K562 (cell line): ENCODE measurements at regions not wholly inside any gene's neighbourhood (a gene's known extent, or its start where the extent isn't known, plus 50 kb on each side); places are given as distances from the start of the nearest gene placed in this dataset.

Source experiments
- ATAC-seq: fragments of 200-7000 bp; cut with Tn5 transposase; 3 replicates; pipeline ENCODE4 v1.9.1; 2020; ENCODE audit warnings: moderate library complexity
- BruUV-seq: library from RNA; stranded (reverse); fragments of 400-500 nt; replicated peaks from 2 replicates; lab custom pipeline; 2021; lab: Mats Ljungman, UMichigan
- CTCF ChIA-PET: fragments of 300-600 bp; formaldehyde crosslinking; extraction: SDS; loops from one replicate; lab custom pipeline; 2021; ENCODE audit warnings: low intra/inter-chr PET ratio; lab: Yijun Ruan, JAX
- POLR2A ChIA-PET: fragments of 300-600, 350-650 bp; sonication (Branson Sonifier 250); formaldehyde crosslinking; extraction: SDS; loops from one replicate; lab custom pipeline; 2021; ENCODE audit warnings: antibody characterized with exemption, inconsistent platforms; lab: Yijun Ruan, JAX
- DNase-seq, 4 experiments: peaks; one replicate each; pipeline versions ENCODE4 v3.0.0 to v3.0.0-alpha.2; 2011 to 2018; ENCODE audit warnings: low spot score in 3 of 4, mixed read lengths in 3 of 4; ENCODE audit errors: extremely low read depth in 1 of 4
- FAIRE-seq: peaks from 2 replicates; lab custom pipeline; 2011; peaks lifted over from hg19 to GRCh38; lab: Jason Lieb, UNC
- H2AFZ ChIP-seq: 2 replicates; pipeline ENCODE4 v1.6.0; 2011; ENCODE audit warnings: low read depth, low read length, control low read depth, inconsistent platforms
- H3K27ac ChIP-seq: fragments of 200-600 bp; 3 replicates; pipeline ENCODE4 v1.8.0; 2011; ENCODE audit warnings: low read depth, mild to moderate bottlenecking, control low read depth, inconsistent platforms, low read length, moderate library complexity, mixed read lengths; ENCODE audit errors: extremely low read depth
- H3K27me3 ChIP-seq, 2 experiments: fragments of 300-600 bp in 1 of 2; 2 replicates in 1 of 2; 3 replicates in 1 of 2; pipeline versions ENCODE4 v1.6.0 to v1.8.0; 2011; ENCODE audit warnings: inconsistent platforms in 2 of 2, low read length in 2 of 2, mild to moderate bottlenecking in 1 of 2, mixed read lengths in 1 of 2, moderate library complexity in 1 of 2; ENCODE audit not compliant: control insufficient read depth in 2 of 2, insufficient read depth in 2 of 2
- H3K36me3 ChIP-seq: fragments of 300-600 bp; 3 replicates; pipeline ENCODE4 v1.8.0; 2011; ENCODE audit warnings: mild to moderate bottlenecking, low read length, inconsistent platforms; ENCODE audit not compliant: control insufficient read depth, insufficient read depth
- H3K4me1 ChIP-seq, 2 experiments: fragments of 200-600 bp in 1 of 2; replicated peaks in 1 of 2; 2 replicates in 1 of 2; 3 replicates in 1 of 2; pipeline versions ENCODE4 v1.5.1 to v1.8.0; 2011; ENCODE audit warnings: inconsistent platforms in 2 of 2, low read length in 2 of 2, mild to moderate bottlenecking in 1 of 2, mixed read lengths in 1 of 2, moderate library complexity in 1 of 2; ENCODE audit not compliant: control insufficient read depth in 2 of 2, insufficient read depth in 2 of 2
- H3K4me2 ChIP-seq: 2 replicates; pipeline ENCODE4 v1.6.1; 2011; ENCODE audit warnings: low read length, control low read depth, inconsistent platforms, mixed read lengths; ENCODE audit not compliant: insufficient read depth
- H3K4me3 ChIP-seq: fragments of 200-600 bp; sonication (generic), shearing (Covaris generic); 2 replicates; pipeline ENCODE4 v1.5.1; 2016; ENCODE audit warnings: control low read depth, inconsistent platforms
- H3K79me2 ChIP-seq: fragments of 200-600 bp; 3 replicates; pipeline ENCODE4 v1.8.0; 2011; ENCODE audit warnings: low read length, inconsistent platforms; ENCODE audit not compliant: control insufficient read depth, insufficient read depth
- H3K9ac ChIP-seq, 2 experiments: 2 replicates each; pipeline versions ENCODE4 v1.6.0 to v1.6.1; 2011; ENCODE audit warnings: low read depth in 2 of 2, low read length in 2 of 2, control low read depth in 1 of 2, inconsistent platforms in 1 of 2, mild to moderate bottlenecking in 1 of 2, mixed read lengths in 1 of 2; ENCODE audit not compliant: insufficient read depth in 1 of 2
- H3K9me1 ChIP-seq: one replicate; pipeline ENCODE4 v1.6.0; 2011; ENCODE audit warnings: inconsistent platforms, mild to moderate bottlenecking, low read length, moderate library complexity; ENCODE audit not compliant: control insufficient read depth, insufficient read depth
- H3K9me3 ChIP-seq: replicated peaks from 2 replicates; pipeline ENCODE4 v1.5.1; 2011; ENCODE audit warnings: low read depth, low read length, inconsistent platforms; ENCODE audit not compliant: control insufficient read depth, insufficient read depth
- H4K20me1 ChIP-seq: replicated peaks from 2 replicates; pipeline ENCODE4 v1.6.1; 2011; ENCODE audit warnings: low read length, inconsistent platforms, mixed read lengths; ENCODE audit not compliant: control insufficient read depth, insufficient read depth
- BACH1 ChIP-seq: fragments of 200-800 bp; sonication (Bioruptor generic); IDR thresholded peaks from 2 replicates; pipeline ENCODE4 v1.6.1; 2016; ENCODE audit warnings: missing genetic modification characterization, missing compliant biosample characterization
- DLX4 ChIP-seq: fragments of 250-450 bp; sonication (Bioruptor Pico); IDR thresholded peaks from 2 replicates; pipeline ENCODE4 v1.6.1; 2021; ENCODE audit warnings: mild to moderate bottlenecking
- HMG20A ChIP-seq: fragments of 450-650 bp; formaldehyde crosslinking; conservative IDR thresholded peaks from 2 replicates; pipeline ENCODE4 v1.4.0; 2020; ENCODE audit warnings: mild to moderate bottlenecking, mixed read lengths
- KLF16 ChIP-seq: IDR thresholded peaks from 2 replicates; pipeline ENCODE4 v1.6.1; 2016; ENCODE audit warnings: antibody characterized with exemption
- MCM7 ChIP-seq, 2 experiments: fragments of 450-650 bp; IDR thresholded peaks; 2 replicates each; pipeline ENCODE4 v1.6.1; 2016 to 2018
- NUFIP1 ChIP-seq: fragments of 450-650 bp; IDR thresholded peaks from 2 replicates; pipeline ENCODE4 v1.6.1; 2018; ENCODE audit not compliant: partially characterized antibody
- RBM15 ChIP-seq: fragments of 200-400 bp; formaldehyde crosslinking; IDR thresholded peaks from 2 replicates; pipeline ENCODE4 v1.6.1; 2018; ENCODE audit warnings: mild to moderate bottlenecking, low read length, moderate library complexity; ENCODE audit not compliant: insufficient read depth
- RBM34 ChIP-seq: fragments of 200-400 bp; formaldehyde crosslinking; IDR thresholded peaks from 2 replicates; pipeline ENCODE4 v1.6.1; 2018; ENCODE audit warnings: low read length, borderline replicate concordance; ENCODE audit not compliant: insufficient read depth
- ZNF740 ChIP-seq, 3 experiments: fragments of 200-800 bp in 1 of 3; sonication (Bioruptor generic) in 1 of 3; sonication (generic) in 1 of 3; formaldehyde crosslinking in 1 of 3; IDR thresholded peaks; 2 replicates each; pipeline versions ENCODE4 v1.6.1 to v1.8.0; 2016 to 2022; ENCODE audit warnings: mild to moderate bottlenecking in 2 of 3, missing compliant biosample characterization in 2 of 3, missing genetic modification characterization in 2 of 3, missing genetic modification reagents in 1 of 3
- ZZZ3 ChIP-seq: fragments of 450-650 bp; IDR thresholded peaks from 2 replicates; pipeline ENCODE4 v1.6.1; 2016; ENCODE audit warnings: antibody characterized with exemption, mild to moderate bottlenecking, moderate library complexity
- WGBS: fragments of 100-300 bp; shearing (Covaris generic); methylation state at CpG from one replicate; pipeline ENCODE4 v1.1.6; 2016; ENCODE audit warnings: low coverage, mixed read lengths; ENCODE audit not compliant: insufficient coverage; ENCODE audit errors: missing lambda C conversion rate; 5-methylcytosine and 5-hydroxymethylcytosine counted together
- in situ Hi-C: fragments of 300-500 bp; cut with MboI; formaldehyde crosslinking; loops from 4 replicates; pipeline ENCODE4 v1.15.0; 2018; ENCODE audit warnings: inconsistent platforms, mixed read lengths
- intact Hi-C: fragments of 100-400 bp; cut with micrococcal nuclease; formaldehyde crosslinking; loops from 2 replicates; pipeline ENCODE4 v1.14.2; 2022
- TF ChIP-seq, protein P1 (sequence below): fragments of 250-450 bp; sonication (Bioruptor Pico); IDR thresholded peaks from 2 replicates; pipeline ENCODE4 v1.5.0; 2020; ENCODE audit warnings: mild to moderate bottlenecking, borderline replicate concordance
- TF ChIP-seq, protein P2 (sequence below): sonication (generic); formaldehyde crosslinking; IDR thresholded peaks from 2 replicates; pipeline ENCODE4 v1.8.0; 2022; ENCODE audit warnings: mild to moderate bottlenecking, missing genetic modification reagents

DNA sequence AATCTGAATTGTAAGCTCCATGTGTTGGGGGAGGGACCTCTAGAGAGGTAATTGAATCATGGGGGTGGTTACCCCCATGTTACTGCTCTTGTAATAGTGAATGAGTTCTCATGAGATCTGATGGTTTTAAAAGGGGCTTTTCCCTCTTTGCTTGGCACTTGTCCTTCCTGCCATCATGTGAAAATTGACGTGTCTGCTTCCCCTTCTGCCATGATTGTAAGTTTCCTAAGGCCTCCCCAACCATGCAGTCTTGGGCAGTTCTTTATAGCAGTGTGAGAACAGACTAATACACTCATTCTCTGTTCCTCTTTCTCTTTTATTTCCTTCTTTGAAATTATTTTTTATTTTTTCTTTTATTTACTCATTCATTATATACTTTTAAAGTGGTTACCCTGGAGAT lies 239.4 kb downstream of the CSNK2A3 start:
- ATAC-seq (no peak), FAIRE-seq (no peak), DNase-seq (no peak)
- Histone ChIP-seq H3K79me2 (no peaks in the 10 kb centered on the region), H3K4me1 (no peaks in the 10 kb centered on the region), H2AFZ (no peak overlapping the region), H3K9ac (no peak overlapping the region), H3K9me1 (no peaks in the 10 kb centered on the region), H3K4me3 (no peak overlapping the region), H3K27ac (no peak overlapping the region), H3K9me3 (no peaks in the 10 kb centered on the region), H3K36me3 (no peaks in the 10 kb centered on the region), H3K27me3 (peaks cover 0 to 3% of the 10 kb centered on the region in 2 experiments; a peak in 1 of 5 replicates), H3K4me2 (no peak overlapping the region), H4K20me1 (no peaks in the 10 kb centered on the region)
- CTCF ChIA-PET: interaction anchor here (0.6 kb wide), 2 partner anchors 65 to 1500 kb away, joined by 3 read pairs; no protein-coding TSS in a partner anchor
- no peak for TF ChIP-seq RBM15
- TF ChIP-seq HMG20A (CRISPR knock-in tag): no peak
- no peak for TF ChIP-seq BACH1 (tag)
- TF ChIP-seq, protein P1, sequence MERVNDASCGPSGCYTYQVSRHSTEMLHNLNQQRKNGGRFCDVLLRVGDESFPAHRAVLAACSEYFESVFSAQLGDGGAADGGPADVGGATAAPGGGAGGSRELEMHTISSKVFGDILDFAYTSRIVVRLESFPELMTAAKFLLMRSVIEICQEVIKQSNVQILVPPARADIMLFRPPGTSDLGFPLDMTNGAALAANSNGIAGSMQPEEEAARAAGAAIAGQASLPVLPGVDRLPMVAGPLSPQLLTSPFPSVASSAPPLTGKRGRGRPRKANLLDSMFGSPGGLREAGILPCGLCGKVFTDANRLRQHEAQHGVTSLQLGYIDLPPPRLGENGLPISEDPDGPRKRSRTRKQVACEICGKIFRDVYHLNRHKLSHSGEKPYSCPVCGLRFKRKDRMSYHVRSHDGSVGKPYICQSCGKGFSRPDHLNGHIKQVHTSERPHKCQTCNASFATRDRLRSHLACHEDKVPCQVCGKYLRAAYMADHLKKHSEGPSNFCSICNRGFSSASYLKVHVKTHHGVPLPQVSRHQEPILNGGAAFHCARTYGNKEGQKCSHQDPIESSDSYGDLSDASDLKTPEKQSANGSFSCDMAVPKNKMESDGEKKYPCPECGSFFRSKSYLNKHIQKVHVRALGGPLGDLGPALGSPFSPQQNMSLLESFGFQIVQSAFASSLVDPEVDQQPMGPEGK: no peak
- no peak for TF ChIP-seq MCM7 (IDR thresholded peaks at IDR 0.05)
- no peak for TF ChIP-seq DLX4
- no peak for TF ChIP-seq RBM34
- no peak for TF ChIP-seq NUFIP1
- TF ChIP-seq, protein P2, sequence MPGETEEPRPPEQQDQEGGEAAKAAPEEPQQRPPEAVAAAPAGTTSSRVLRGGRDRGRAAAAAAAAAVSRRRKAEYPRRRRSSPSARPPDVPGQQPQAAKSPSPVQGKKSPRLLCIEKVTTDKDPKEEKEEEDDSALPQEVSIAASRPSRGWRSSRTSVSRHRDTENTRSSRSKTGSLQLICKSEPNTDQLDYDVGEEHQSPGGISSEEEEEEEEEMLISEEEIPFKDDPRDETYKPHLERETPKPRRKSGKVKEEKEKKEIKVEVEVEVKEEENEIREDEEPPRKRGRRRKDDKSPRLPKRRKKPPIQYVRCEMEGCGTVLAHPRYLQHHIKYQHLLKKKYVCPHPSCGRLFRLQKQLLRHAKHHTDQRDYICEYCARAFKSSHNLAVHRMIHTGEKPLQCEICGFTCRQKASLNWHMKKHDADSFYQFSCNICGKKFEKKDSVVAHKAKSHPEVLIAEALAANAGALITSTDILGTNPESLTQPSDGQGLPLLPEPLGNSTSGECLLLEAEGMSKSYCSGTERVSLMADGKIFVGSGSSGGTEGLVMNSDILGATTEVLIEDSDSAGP (CRISPR knock-in tag): no peak
- TF ChIP-seq KLF16: no peak
- no peak for TF ChIP-seq ZNF740 (CRISPR knock-in tag; IDR thresholded peaks at IDR 0.05)
- no peak for TF ChIP-seq ZNF740 (tag; IDR thresholded peaks at IDR 0.05)
- no peak for TF ChIP-seq ZZZ3
- WGBS: 0% methylated on average over 1 of the region's 1 CpG
- intact Hi-C loops (no loop called here), in situ Hi-C loops (no loop called here)
- POLR2A ChIA-PET: no interaction called here
- no TSS peak for BruUV-seq
